Lower lobe of right lung (tissue), 2 donors: ENCODE measurements at regions not wholly inside any gene's neighbourhood (a gene's known extent, or its start where the extent isn't known, plus 50 kb on each side); places are given as distances from the start of the nearest gene placed in this dataset.

ENCODE experiments used
- ATAC-seq, 2 donors: fragments of 200-7000 bp; cut with Tn5 transposase; one replicate each; pipeline ENCODE4 v1.9.1; 2020 to 2022; ENCODE audit warnings: mild to moderate bottlenecking in 2 of 2, moderate library complexity in 2 of 2
- DNase-seq: peaks from one replicate; pipeline ENCODE4 v3.0.0-alpha.2; 2020
- H3K27ac ChIP-seq: fragments of 200-600 bp; one replicate; pipeline ENCODE4 v1.8.0; 2022
- H3K27me3 ChIP-seq: fragments of 200-600 bp; one replicate; pipeline ENCODE4 v1.8.0; 2022; ENCODE audit warnings: low read depth
- H3K36me3 ChIP-seq: fragments of 200-600 bp; one replicate; pipeline ENCODE4 v1.8.0; 2022; ENCODE audit warnings: mild to moderate bottlenecking
- H3K4me1 ChIP-seq: fragments of 200-600 bp; one replicate; pipeline ENCODE4 v1.8.0; 2022
- H3K4me3 ChIP-seq: fragments of 200-600 bp; one replicate; pipeline ENCODE4 v1.8.0; 2022; ENCODE audit warnings: mild to moderate bottlenecking
- H3K9me3 ChIP-seq: fragments of 200-600 bp; one replicate; pipeline ENCODE4 v1.8.0; 2022
- intact Hi-C: fragments of 100-400 bp; cut with DNase I; formaldehyde crosslinking; loops from one replicate; pipeline ENCODE4 v1.11.0; 2022
- TF ChIP-seq, protein P1 (sequence below): fragments of 200-600 bp; IDR thresholded peaks from one replicate; pipeline ENCODE4 v1.8.0; 2022; ENCODE audit warnings: antibody characterized with exemption, mild to moderate bottlenecking
- donor health status: DM: no; HTN: yes; CAD: no; lungs with severe emphysema.

DNA sequence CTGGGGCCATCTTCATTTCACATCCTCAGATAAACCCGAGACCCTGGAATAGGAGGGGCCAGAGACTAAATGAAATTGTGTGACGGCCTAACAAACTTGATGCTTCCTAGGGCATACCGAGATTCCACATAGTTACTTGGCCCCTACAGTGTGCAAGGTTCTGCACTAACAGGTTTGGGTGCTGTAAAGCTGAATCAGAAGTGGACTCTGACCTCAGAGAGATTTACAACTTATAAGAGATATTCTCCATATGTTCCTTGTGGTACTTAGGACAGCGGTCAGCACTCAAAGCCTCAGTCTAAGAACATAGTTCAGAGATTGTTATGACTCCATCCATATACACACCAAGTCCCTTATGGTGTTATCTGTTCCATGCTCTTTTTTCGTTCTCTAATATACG lies 55.1 kb upstream of the FHIP2A start:
- intact Hi-C loops, result no loop called here
- H3K4me3 ChIP-seq, result no peak overlapping the region
- DNase-seq (no peak), ATAC-seq (no peak)
- H3K4me1 ChIP-seq, result peaks cover 16% of the 10 kb centered on the region
- H3K9me3 ChIP-seq, result no peaks in the 10 kb centered on the region
- peaks cover 3% of the 10 kb centered on the region for H3K27me3 ChIP-seq
- H3K27ac ChIP-seq, result no peak overlapping the region
- H3K36me3 ChIP-seq, result no peaks in the 10 kb centered on the region
- TF ChIP-seq, protein P1, sequence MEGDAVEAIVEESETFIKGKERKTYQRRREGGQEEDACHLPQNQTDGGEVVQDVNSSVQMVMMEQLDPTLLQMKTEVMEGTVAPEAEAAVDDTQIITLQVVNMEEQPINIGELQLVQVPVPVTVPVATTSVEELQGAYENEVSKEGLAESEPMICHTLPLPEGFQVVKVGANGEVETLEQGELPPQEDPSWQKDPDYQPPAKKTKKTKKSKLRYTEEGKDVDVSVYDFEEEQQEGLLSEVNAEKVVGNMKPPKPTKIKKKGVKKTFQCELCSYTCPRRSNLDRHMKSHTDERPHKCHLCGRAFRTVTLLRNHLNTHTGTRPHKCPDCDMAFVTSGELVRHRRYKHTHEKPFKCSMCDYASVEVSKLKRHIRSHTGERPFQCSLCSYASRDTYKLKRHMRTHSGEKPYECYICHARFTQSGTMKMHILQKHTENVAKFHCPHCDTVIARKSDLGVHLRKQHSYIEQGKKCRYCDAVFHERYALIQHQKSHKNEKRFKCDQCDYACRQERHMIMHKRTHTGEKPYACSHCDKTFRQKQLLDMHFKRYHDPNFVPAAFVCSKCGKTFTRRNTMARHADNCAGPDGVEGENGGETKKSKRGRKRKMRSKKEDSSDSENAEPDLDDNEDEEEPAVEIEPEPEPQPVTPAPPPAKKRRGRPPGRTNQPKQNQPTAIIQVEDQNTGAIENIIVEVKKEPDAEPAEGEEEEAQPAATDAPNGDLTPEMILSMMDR, result no peak

DNA sequence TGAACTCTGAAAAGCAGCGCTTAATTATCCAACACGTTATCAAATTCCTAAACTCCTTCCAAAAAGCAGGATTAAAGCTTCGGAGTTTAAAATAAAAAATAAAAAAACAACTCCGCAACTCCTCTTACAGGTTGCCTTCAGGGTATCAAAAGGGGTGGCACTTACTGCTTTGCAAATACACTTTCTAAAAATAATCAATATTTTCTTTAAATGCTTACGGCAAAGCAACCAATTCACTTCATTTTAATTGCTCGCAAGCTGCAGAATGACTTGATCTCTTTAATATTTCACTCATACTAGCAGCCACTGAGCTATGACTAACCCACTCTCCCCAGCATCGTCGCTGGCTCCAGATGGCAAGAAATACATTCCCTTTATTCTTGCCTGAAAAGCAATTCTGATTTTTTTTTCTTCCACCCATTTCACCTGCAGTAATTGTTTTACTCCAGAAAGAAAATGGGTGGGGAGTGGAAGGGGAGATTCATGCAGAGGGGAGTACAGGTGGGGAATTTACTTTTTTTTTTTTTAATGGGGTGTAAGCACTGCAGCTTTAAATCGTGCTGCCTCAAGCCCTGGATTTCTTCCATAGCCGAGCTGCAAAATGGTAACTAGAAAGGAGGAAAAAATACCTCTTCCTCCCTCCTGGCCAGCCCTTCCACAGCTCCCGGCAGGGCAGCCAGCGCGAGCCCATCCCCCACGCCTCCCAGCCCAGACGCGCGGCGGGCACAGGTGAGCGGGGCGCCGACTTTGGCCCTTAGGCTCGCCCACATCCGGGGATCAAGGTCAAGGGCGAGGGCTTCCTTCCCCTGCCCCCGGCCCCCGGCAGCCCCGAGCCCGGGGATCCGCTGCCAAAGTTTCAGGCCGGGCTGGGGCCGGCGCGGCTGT lies 54.2 kb upstream of the FHIP2A start:
- intact Hi-C loops, result no loop called here
- H3K9me3 ChIP-seq, result no peaks in the 10 kb centered on the region
- ATAC-seq (peak; percentile 85 to 91), DNase-seq (peak; percentile 65)
- TF ChIP-seq, protein P1, result no peak
- H3K4me1 ChIP-seq, result peaks cover 16% of the 10 kb centered on the region
- H3K36me3 ChIP-seq, result no peaks in the 10 kb centered on the region
- H3K27me3 ChIP-seq, result peaks cover 3% of the 10 kb centered on the region
- peak overlapping the region; percentile 73 for H3K4me3 ChIP-seq
- peak overlapping the region; percentile 54 for H3K27ac ChIP-seq

DNA sequence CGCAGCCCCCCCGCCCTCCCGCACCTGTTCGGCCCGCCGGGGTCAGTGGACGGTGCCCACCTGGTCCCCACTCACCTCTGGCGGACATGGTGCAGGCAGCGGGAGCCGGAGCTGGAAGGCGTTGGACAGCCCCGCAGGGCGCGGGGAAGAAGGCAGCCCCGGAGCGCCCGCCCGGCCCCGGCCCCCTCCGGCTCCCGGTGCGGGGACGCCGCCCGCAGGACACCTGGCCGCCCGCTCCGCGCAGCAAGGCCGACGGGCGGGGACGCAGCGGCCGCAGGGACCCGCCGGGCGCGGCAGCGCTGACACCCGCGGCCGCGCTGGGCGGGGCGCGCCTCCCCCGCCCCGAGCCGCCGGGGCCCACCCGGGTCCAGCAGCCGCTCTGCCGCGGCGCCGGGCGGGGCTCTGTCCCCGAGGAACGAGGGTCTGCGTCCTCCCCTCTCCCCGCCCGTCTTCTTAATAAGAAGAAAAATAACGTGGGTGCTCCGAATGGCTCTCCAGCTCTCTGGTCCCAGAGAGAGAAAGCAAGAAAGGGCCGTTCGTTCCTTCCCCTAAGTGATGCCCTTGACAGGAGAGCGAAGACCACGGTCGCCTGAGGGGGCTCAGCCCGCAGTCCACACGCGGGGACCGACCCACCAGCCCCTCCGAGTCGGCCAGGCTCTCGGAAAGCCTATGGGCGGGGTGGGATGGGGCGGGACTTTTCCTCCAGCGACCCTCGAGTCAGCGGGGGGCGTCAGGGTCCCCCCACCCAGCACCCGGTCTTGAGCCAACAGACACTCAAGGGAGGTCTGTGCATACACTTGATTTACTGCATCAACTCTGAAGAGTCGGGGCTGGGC lies 53.4 kb upstream of the FHIP2A start:
- Histone ChIP-seq H3K4me3 (peak overlapping the region; percentile 73), H3K4me1 (peaks cover 16% of the 10 kb centered on the region), H3K27ac (peak overlapping the region; percentile 54), H3K27me3 (peaks cover 3% of the 10 kb centered on the region), H3K36me3 (no peaks in the 10 kb centered on the region), H3K9me3 (no peaks in the 10 kb centered on the region)
- TF ChIP-seq, protein P1, result no peak
- DNase-seq, result peak; percentile 48
- intact Hi-C loops, result no loop called here
- peak; percentile 75 to 76 for ATAC-seq

DNA sequence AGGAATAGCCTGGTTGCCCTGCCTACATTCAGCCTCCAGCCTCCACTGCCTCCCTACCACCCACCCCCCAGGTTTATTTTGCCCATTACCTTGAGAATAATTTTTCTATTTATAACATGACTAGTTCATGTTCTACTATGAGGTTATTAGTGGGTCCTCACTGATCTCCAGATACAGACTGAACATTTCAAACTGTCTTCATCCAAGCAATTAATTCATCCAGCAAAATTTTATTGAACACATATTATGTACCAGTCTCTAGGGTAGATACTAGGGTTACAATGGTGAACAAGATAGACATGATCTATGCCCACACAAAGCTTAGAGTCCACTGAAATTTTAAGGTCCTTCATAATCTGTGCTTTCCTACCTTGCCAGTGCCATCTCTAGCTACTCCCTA lies 51.6 kb upstream of the FHIP2A start:
- H3K4me3 ChIP-seq, result no peak overlapping the region
- no peaks in the 10 kb centered on the region for H3K36me3 ChIP-seq
- TF ChIP-seq, protein P1, result no peak
- peaks cover 3% of the 10 kb centered on the region for H3K27me3 ChIP-seq
- H3K9me3 ChIP-seq, result no peaks in the 10 kb centered on the region
- ATAC-seq, result no peak
- peaks cover 16% of the 10 kb centered on the region for H3K4me1 ChIP-seq
- DNase-seq, result no peak
- no peak overlapping the region for H3K27ac ChIP-seq
- intact Hi-C loops, result no loop called here

DNA sequence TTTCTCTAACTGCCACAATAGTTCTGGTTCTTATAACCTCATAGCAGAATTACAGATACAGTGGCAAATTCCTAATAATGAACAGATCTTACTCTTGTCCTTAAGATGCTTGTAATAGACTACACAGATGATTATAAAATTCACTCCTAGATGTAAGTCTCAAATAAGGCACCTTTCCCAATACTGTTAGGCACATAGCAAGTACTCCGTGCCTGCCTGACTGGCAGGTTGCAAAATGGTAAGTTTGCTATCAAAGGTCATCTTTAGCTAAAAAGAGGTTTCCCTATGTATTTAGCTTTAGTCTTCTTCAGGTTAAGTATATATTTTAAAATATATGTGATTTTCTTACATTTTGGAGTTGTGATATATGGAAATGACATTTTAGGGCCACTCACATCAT lies 50.4 kb upstream of the FHIP2A start:
- no peak overlapping the region for H3K4me3 ChIP-seq

More for the DNA sequence above, 50.4 kb upstream of the FHIP2A start:
- no peak overlapping the region for H3K27ac ChIP-seq
- H3K4me1 ChIP-seq, result peaks cover 16% of the 10 kb centered on the region
- TF ChIP-seq, protein P1, result no peak
- no peaks in the 10 kb centered on the region for H3K9me3 ChIP-seq
- H3K27me3 ChIP-seq, result peaks cover 3% of the 10 kb centered on the region
- DNase-seq, result no peak
- ATAC-seq, result no peak
- intact Hi-C loops, result no loop called here
- no peaks in the 10 kb centered on the region for H3K36me3 ChIP-seq
